GM23338 (cell line): ENCODE measurements at regions not wholly inside any gene's neighbourhood (a gene's known extent, or its start where the extent isn't known, plus 50 kb on each side); places are given as distances from the start of the nearest gene placed in this dataset.

ENCODE experiments used
- ATAC-seq: fragments of 200-7000 bp; cut with Tn5 transposase; 3 replicates; pipeline ENCODE4 v1.9.1; 2020
- DNase-seq: peaks from one replicate; pipeline ENCODE4 v3.0.0-alpha.2; 2015; ENCODE audit warnings: low spot score
- H2AFZ ChIP-seq: fragments of 200-600 bp; sonication (generic); 2 replicates; pipeline ENCODE4 v1.8.0; 2016; ENCODE audit warnings: antibody characterized with exemption, mild to moderate bottlenecking, moderate library complexity
- H3F3A ChIP-seq: fragments of 200-600 bp; sonication (generic); replicated peaks from 2 replicates; pipeline ENCODE4 v1.8.0; 2017; ENCODE audit warnings: antibody characterized with exemption, mixed run types, low read depth
- H3K27ac ChIP-seq: fragments of 200-600 bp; sonication (generic); 2 replicates; pipeline ENCODE4 v1.6.1; 2016; ENCODE audit warnings: low read depth
- H3K27me3 ChIP-seq: fragments of 200-600 bp; sonication (generic); 2 replicates; pipeline ENCODE4 v1.8.0; 2016; ENCODE audit warnings: mild to moderate bottlenecking, mixed run types, moderate library complexity; ENCODE audit not compliant: insufficient read depth
- H3K36me3 ChIP-seq: fragments of 200-600 bp; sonication (generic); 2 replicates; pipeline ENCODE4 v1.8.0; 2016; ENCODE audit warnings: mild to moderate bottlenecking; ENCODE audit not compliant: insufficient read depth
- H3K4me1 ChIP-seq: fragments of 200-600 bp; sonication (generic); 2 replicates; pipeline ENCODE4 v1.8.0; 2016; ENCODE audit warnings: mild to moderate bottlenecking, moderate library complexity; ENCODE audit not compliant: insufficient read depth
- H3K4me2 ChIP-seq: fragments of 200-600 bp; sonication (generic); 2 replicates; pipeline ENCODE4 v1.7.1; 2017; ENCODE audit warnings: mixed run types
- H3K4me3 ChIP-seq: fragments of 200-600 bp; sonication (generic); 2 replicates; pipeline ENCODE4 v1.6.1; 2016; ENCODE audit warnings: mixed run types
- H3K79me2 ChIP-seq: fragments of 200-600 bp; sonication (generic); replicated peaks from 2 replicates; pipeline ENCODE4 v1.8.0; 2017; ENCODE audit warnings: mild to moderate bottlenecking; ENCODE audit not compliant: insufficient read depth
- H3K9me2 ChIP-seq: fragments of 200-600 bp; sonication (generic); 2 replicates; pipeline ENCODE4 v1.8.0; 2017; ENCODE audit not compliant: insufficient read depth
- H4K20me1 ChIP-seq: fragments of 200-600 bp; sonication (generic); replicated peaks from 2 replicates; pipeline ENCODE4 v1.8.0; 2017; ENCODE audit warnings: mild to moderate bottlenecking; ENCODE audit not compliant: insufficient read depth
- H3K27ac Mint-ChIP-seq: 2 replicates; pipeline ENCODE4 v1.8.0; 2020; ENCODE audit warnings: inconsistent platforms, mild to moderate bottlenecking, moderate library complexity, mixed read lengths
- H3K27me3 Mint-ChIP-seq: 3 replicates; pipeline ENCODE4 v1.8.0; 2022; ENCODE audit warnings: low read depth, mild to moderate bottlenecking, moderate library complexity, mixed read lengths, inconsistent platforms; ENCODE audit not compliant: insufficient read depth, poor library complexity
- H3K36me3 Mint-ChIP-seq: 3 replicates; pipeline ENCODE4 v1.8.0; 2021; ENCODE audit warnings: low read depth, mild to moderate bottlenecking, inconsistent platforms, moderate library complexity, mixed read lengths
- H3K4me1 Mint-ChIP-seq: 3 replicates; pipeline ENCODE4 v1.8.0; 2020; ENCODE audit warnings: mild to moderate bottlenecking, inconsistent platforms, mixed read lengths
- H3K4me3 Mint-ChIP-seq: 3 replicates; pipeline ENCODE4 v1.8.0; 2021; ENCODE audit warnings: moderate library complexity, mild to moderate bottlenecking, inconsistent platforms, mixed read lengths
- H3K9me3 Mint-ChIP-seq: 3 replicates; pipeline ENCODE4 v1.8.0; 2020; ENCODE audit warnings: moderate library complexity, mild to moderate bottlenecking, inconsistent platforms, mixed read lengths
- CREB1 ChIP-seq: fragments of 250-450 bp; sonication (Bioruptor Pico); IDR thresholded peaks from 2 replicates; pipeline ENCODE4 v1.5.0; 2020; ENCODE audit warnings: low read depth, mild to moderate bottlenecking, moderate library complexity
- ETS1 ChIP-seq: IDR thresholded peaks from 2 replicates; pipeline ENCODE4 v1.6.1; 2016; ENCODE audit warnings: antibody characterized with exemption
- EZH2phosphoT487 ChIP-seq: fragments of 200-600 bp; sonication (generic); IDR thresholded peaks from one replicate; pipeline ENCODE4 v1.8.1; 2018; ENCODE audit warnings: antibody characterized with exemption; ENCODE audit not compliant: unreplicated experiment
- POLR2AphosphoS5 ChIP-seq: IDR thresholded peaks from 2 replicates; pipeline ENCODE4 v1.6.1; 2016; ENCODE audit warnings: antibody characterized with exemption, low read depth
- ZNF114 ChIP-seq: fragments of 250-450 bp; sonication (Bioruptor Pico); IDR thresholded peaks from 2 replicates; pipeline ENCODE4 v1.5.0; 2020; ENCODE audit warnings: mild to moderate bottlenecking, moderate library complexity
- ZNF331 ChIP-seq: fragments of 250-450 bp; sonication (Bioruptor Pico); IDR thresholded peaks from 2 replicates; pipeline ENCODE4 v1.5.0; 2020; ENCODE audit warnings: low read depth, mild to moderate bottlenecking, moderate library complexity
- ZNF462 ChIP-seq: fragments of 250-450 bp; sonication (Bioruptor Pico); IDR thresholded peaks from 2 replicates; pipeline ENCODE4 v1.5.0; 2020; ENCODE audit warnings: mild to moderate bottlenecking, moderate library complexity
- TF ChIP-seq, protein P1 (sequence below), 2 experiments: fragments of 200-600 bp in 1 of 2; sonication (generic) in 1 of 2; conservative IDR thresholded peaks; 2 replicates each; pipeline versions ENCODE4 v1.5.1 to v1.6.1; 2016 to 2017; ENCODE audit warnings: antibody characterized with exemption in 2 of 2, low read depth in 2 of 2, mild to moderate bottlenecking in 2 of 2, moderate library complexity in 1 of 2

GRCh38 chr5:35383041-35383440, 152.8 kb upstream of the PRLR start:
- Histone ChIP-seq H3K79me2 (no peaks in the 10 kb centered on the region), H3K27ac (no peak overlapping the region), H3K4me3 (no peak overlapping the region), H3K36me3 (no peaks in the 10 kb centered on the region), H3K4me2 (no peak overlapping the region), H3K27me3 (no peaks in the 10 kb centered on the region), H2AFZ (no peak overlapping the region), H3K9me2 (peaks cover 10% of the 10 kb centered on the region), H3F3A (no peaks in the 10 kb centered on the region), H4K20me1 (no peaks in the 10 kb centered on the region), H3K4me1 (no peaks in the 10 kb centered on the region)
- Mint-ChIP-seq H3K9me3 (no peaks in the 10 kb centered on the region), H3K4me3 (no peak overlapping the region), H3K27me3 (no peaks in the 10 kb centered on the region), H3K36me3 (no peaks in the 10 kb centered on the region), H3K4me1 (no peaks in the 10 kb centered on the region), H3K27ac (no peak overlapping the region)
- no peak for TF ChIP-seq ZNF114 (CRISPR knock-in tag)
- TF ChIP-seq ETS1, result no peak
- TF ChIP-seq POLR2AphosphoS5, result no peak
- TF ChIP-seq ZNF462 (CRISPR knock-in tag), result no peak
- TF ChIP-seq, protein P1, sequence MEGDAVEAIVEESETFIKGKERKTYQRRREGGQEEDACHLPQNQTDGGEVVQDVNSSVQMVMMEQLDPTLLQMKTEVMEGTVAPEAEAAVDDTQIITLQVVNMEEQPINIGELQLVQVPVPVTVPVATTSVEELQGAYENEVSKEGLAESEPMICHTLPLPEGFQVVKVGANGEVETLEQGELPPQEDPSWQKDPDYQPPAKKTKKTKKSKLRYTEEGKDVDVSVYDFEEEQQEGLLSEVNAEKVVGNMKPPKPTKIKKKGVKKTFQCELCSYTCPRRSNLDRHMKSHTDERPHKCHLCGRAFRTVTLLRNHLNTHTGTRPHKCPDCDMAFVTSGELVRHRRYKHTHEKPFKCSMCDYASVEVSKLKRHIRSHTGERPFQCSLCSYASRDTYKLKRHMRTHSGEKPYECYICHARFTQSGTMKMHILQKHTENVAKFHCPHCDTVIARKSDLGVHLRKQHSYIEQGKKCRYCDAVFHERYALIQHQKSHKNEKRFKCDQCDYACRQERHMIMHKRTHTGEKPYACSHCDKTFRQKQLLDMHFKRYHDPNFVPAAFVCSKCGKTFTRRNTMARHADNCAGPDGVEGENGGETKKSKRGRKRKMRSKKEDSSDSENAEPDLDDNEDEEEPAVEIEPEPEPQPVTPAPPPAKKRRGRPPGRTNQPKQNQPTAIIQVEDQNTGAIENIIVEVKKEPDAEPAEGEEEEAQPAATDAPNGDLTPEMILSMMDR (conservative IDR thresholded peaks at IDR 0.05; ENCODE audit: low read depth in 2 of 2), result no peak
- no peak for TF ChIP-seq EZH2phosphoT487
- TF ChIP-seq CREB1 (CRISPR knock-in tag), result no peak
- no peak for TF ChIP-seq ZNF331
- no peak for ATAC-seq
- DNase-seq, result no peak
